Adrenal gland (tissue), 9 donors: ENCODE measurements at regions not wholly inside any gene's neighbourhood (a gene's known extent, or its start where the extent isn't known, plus 50 kb on each side); places are given as distances from the start of the nearest gene placed in this dataset.

ENCODE experiments used
- DNase-seq, 7 donors: peaks; one replicate each; pipeline ENCODE4 v3.0.0-alpha.2; 2019 to 2020
- H3K27ac ChIP-seq, 5 donors: fragments of 200-600 bp; sonication (generic) in 4 of 5; 1 replicate in 3 of 5; 2 replicates in 2 of 5; pipeline versions ENCODE4 v1.5.1 to v1.8.0; 2016 to 2020; ENCODE audit warnings: mild to moderate bottlenecking in 1 of 5
- H3K27me3 ChIP-seq: fragments of 200-600 bp; 2 replicates; pipeline ENCODE4 v1.8.0; 2021
- H3K36me3 ChIP-seq, 2 donors: fragments of 200-600 bp; replicated peaks in 1 of 2; 1 replicate in 1 of 2; 2 replicates in 1 of 2; pipeline versions ENCODE4 v1.5.1 to v1.8.0; 2018 to 2022
- H3K4me1 ChIP-seq, 2 donors: fragments of 200-600 bp; replicated peaks in 1 of 2; 1 replicate in 1 of 2; 2 replicates in 1 of 2; pipeline versions ENCODE4 v1.5.1 to v1.8.0; 2018 to 2021
- H3K4me3 ChIP-seq, 4 donors: fragments of 200-600 bp; sonication (generic) in 3 of 4; one replicate each; pipeline ENCODE4 v1.5.1; 2016 to 2018
- H3K9me3 ChIP-seq, 3 donors: fragments of 200-600 bp; sonication (generic) in 1 of 3; replicated peaks in 1 of 3; 1 replicate in 2 of 3; 2 replicates in 1 of 3; pipeline versions ENCODE4 v1.5.1 to v1.8.0; 2016 to 2021
- CTCF ChIP-seq, 6 experiments: fragments of 450-650 bp in 4 of 6; fragments of 200-600 bp in 2 of 6; sonication (generic) in 1 of 6; IDR thresholded peaks; 1 replicate in 5 of 6; 2 replicates in 1 of 6; pipeline versions ENCODE4 v1.5.1 to v1.8.0; 2016 to 2021; ENCODE audit warnings: antibody characterized with exemption in 6 of 6, mild to moderate bottlenecking in 2 of 6, moderate library complexity in 1 of 6
- POLR2A ChIP-seq, 2 donors: fragments of 450-650 bp; IDR thresholded peaks; one replicate each; pipeline ENCODE4 v1.6.1; 2017; ENCODE audit warnings: antibody characterized with exemption in 2 of 2, mild to moderate bottlenecking in 2 of 2, moderate library complexity in 1 of 2
- WGBS, 4 donors: extraction: QIAGEN DNeasy Blood & Tissue Kit in 2 of 4; methylation state at CpG; one replicate each; pipeline versions ENCODE4 v1.1.5 to v1.1.7; 2013 to 2017; 5-methylcytosine and 5-hydroxymethylcytosine counted together
- intact Hi-C, 2 donors: fragments of 100-400 bp; cut with DNase I; formaldehyde crosslinking; loops; one replicate each; pipeline versions ENCODE4 v1.14.1 to v1.15.0; 2022 to 2023
- small RNA-seq, 2 donors: library from RNA; depleted of rRNA; stranded (forward); fragments of <200 nt; gene quantifications; one replicate each; pipeline ENCODE3, GENCODE V24; 2016
- donor health status: healthy with polysubstance abuse.
- donor health status: Bipolar disorder and iron deficiency.
- donor health status: DM: yes; HTN: yes; CAD: no.
- donor health status: DM: no; HTN: no; CAD: no.
- donor health status: DM: no; HTN: no; CAD: no.

GRCh38 chr11:30171661-30172060 lies 59.2 kb upstream of the FSHB start:
- no peaks in the 10 kb centered on the region for H3K36me3 ChIP-seq
- H3K9me3 ChIP-seq: no peaks in the 10 kb centered on the region
- WGBS, 4 donors: 91 to 97% (median 94%) methylated on average over 2 of the region's 2 CpGs
- H3K27ac ChIP-seq: no peak overlapping the region
- intact Hi-C loops: no loop called here
- no peak for TF ChIP-seq POLR2A (IDR thresholded peaks at IDR 0.05)
- TF ChIP-seq CTCF (IDR thresholded peaks at IDR 0.05): no peak
- H3K27me3 ChIP-seq: no peaks in the 10 kb centered on the region
- H3K4me3 ChIP-seq: no peak overlapping the region
- H3K4me1 ChIP-seq: peaks cover 0 to 17% of the 10 kb centered on the region in 2 donors
- no peak for DNase-seq

GRCh38 chr11:30172158-30172557 lies 58.7 kb upstream of the FSHB start:
- no peaks in the 10 kb centered on the region for H3K27me3 ChIP-seq
- intact Hi-C loops: no loop called here
- no peak overlapping the region for H3K27ac ChIP-seq
- DNase-seq: no peak
- no peak overlapping the region for H3K4me3 ChIP-seq
- no peaks in the 10 kb centered on the region for H3K9me3 ChIP-seq
- H3K4me1 ChIP-seq: peaks cover 0 to 17% of the 10 kb centered on the region in 2 donors
- 88 to 93% (median 89%) methylated on average over 2 of the region's 2 CpGs for WGBS, 4 donors
- TF ChIP-seq POLR2A (IDR thresholded peaks at IDR 0.05) (no peak), CTCF (IDR thresholded peaks at IDR 0.05) (no peak)
- no peaks in the 10 kb centered on the region for H3K36me3 ChIP-seq

GRCh38 chr11:30172883-30173311 lies 57.9 kb upstream of the FSHB start:
- 56 to 68% (median 61%) methylated on average over 3 of the region's 3 CpGs for WGBS, 4 donors
- TF ChIP-seq CTCF (IDR thresholded peaks at IDR 0.05): no peak

GRCh38 chr11:30174265-30175020 lies 56.4 kb upstream of the FSHB start:
- TF ChIP-seq CTCF (IDR thresholded peaks at IDR 0.05) (no peak), POLR2A (IDR thresholded peaks at IDR 0.05) (no peak)

More at GRCh38 chr11:30172883-30173311, 57.9 kb upstream of the FSHB start:
- Histone ChIP-seq H3K4me3 (no peak overlapping the region), H3K27ac (peak overlapping the region in 1 of 5 donors; percentile 1), H3K36me3 (no peaks in the 10 kb centered on the region), H3K4me1 (peaks cover 0 to 17% of the 10 kb centered on the region in 2 donors), H3K9me3 (no peaks in the 10 kb centered on the region), H3K27me3 (no peaks in the 10 kb centered on the region)
- intact Hi-C loops: no loop called here
- no peak for DNase-seq

More at GRCh38 chr11:30174265-30175020, 56.4 kb upstream of the FSHB start:
- no peak overlapping the region for H3K27ac ChIP-seq
- H3K4me1 ChIP-seq: peaks cover 0 to 17% of the 10 kb centered on the region in 2 donors
- H3K4me3 ChIP-seq: no peak overlapping the region
- H3K36me3 ChIP-seq: no peaks in the 10 kb centered on the region
- no peaks in the 10 kb centered on the region for H3K27me3 ChIP-seq
- intact Hi-C loops: no loop called here
- no peak for DNase-seq
- H3K9me3 ChIP-seq: no peaks in the 10 kb centered on the region
- 73 to 83% (median 78%) methylated on average over 2 of the region's 2 CpGs for WGBS, 4 donors

Small RNA genes in the stretch of these regions (small RNA-seq; reads per million reads assigned to genes)
- 0 reads per million in 2 donors for gene AL358944.1
